NOMO-1 (cell line): ENCODE measurements at regions not wholly inside any gene's neighbourhood (a gene's known extent, or its start where the extent isn't known, plus 50 kb on each side); places are given as distances from the start of the nearest gene placed in this dataset.

ENCODE experiments used
- DNase-seq, 2 experiments: peaks; one replicate each; lab custom pipeline; 2025; ENCODE audit not compliant: unreplicated experiment in 2 of 2; lab: John Stamatoyannopoulos, UW

DNA sequence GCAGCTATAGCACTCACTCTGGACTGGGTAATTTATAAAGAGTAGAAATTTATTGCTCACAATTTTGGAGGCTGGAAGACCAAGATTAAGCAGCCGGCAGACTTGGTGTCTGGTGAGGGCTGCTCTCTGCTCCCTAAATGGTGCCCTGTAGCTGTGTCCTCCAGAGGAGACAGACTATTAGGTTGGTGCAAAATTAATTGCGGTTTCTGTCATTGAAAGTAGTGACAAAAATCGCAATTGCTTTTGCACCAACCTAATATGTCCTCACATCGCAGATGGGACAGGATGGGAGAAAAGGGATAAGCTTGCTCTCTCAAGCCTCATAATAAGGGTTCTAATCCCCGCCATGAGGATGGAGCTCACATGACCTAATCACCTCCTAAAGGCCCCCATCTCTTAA is 258.1 kb upstream of the VCX3A start:
- DNase-seq = no peak

GRCh38 chrX:6783912-6784311 is 249.0 kb upstream of the VCX3A start:
- no peak for DNase-seq

- no peak for DNase-seq
These were observed 247.9 kb upstream of the VCX3A start for GRCh38 chrX:6782831-6783230.

GRCh38 chrX:6778544-6779503 is 243.9 kb upstream of the VCX3A start:
- DNase-seq = no peak

DNA sequence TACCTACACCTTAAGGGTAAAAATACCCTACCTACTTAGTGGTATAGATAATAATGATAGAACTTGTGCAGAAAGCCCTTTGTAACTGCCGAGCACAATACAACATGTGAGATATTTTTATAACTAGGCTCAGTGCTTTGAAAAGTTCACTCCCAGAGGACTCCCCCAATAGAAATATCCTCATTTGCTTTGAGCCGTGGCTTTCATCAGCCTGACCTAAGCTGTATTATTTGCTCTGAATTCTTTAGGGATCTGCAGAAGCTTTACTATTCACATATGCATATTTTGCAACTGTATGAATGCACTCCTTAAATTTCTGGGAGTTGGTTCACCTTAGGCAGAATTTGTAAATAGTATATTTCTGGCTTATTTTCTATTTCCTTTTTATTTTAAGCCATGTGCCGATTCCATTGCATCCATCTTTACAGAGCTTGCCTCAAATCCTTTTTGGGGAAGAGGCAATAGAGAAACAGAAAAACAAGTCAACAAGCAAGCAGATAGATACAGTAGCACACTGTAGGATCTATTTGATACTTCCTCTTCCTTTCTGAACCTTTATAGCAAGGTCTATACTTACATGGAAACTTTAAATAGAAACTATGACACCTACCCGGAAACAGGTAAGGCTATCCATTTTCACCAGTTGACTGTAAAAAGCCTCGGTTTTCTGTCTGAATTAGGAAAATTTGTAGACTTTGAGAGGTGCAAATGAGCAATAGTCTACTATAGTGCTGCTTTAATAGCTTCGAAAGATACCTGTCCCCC is 242.5 kb upstream of the VCX3A start:
- no peak for DNase-seq

GRCh38 chrX:6770936-6771335 is 236.0 kb upstream of the VCX3A start:
- DNase-seq = no peak

DNA sequence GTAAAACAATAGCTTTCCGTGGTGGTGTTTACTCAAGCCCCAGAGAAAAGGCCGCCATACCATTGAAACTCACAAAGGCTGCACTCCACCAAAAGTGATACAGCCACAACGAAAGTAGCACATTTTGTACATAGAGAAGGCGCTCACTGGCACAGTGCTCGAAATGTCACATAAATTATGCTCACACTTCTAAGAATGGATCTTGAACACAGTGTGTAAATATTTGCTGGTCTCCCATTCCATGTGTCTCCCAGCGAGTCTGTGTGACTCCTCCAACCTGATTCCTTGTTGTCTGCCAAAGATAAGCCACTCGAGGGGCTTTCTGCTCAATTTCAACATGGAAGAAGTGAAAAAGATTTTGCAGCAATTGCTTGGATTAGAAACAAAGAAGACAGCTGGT is 234.0 kb upstream of the VCX3A start:
- DNase-seq = no peak

GRCh38 chrX:6761251-6761650 is 226.3 kb upstream of the VCX3A start:
- no peak for DNase-seq

GRCh38 chrX:6759655-6760375 is 224.9 kb upstream of the VCX3A start:
- DNase-seq = no peak

DNA sequence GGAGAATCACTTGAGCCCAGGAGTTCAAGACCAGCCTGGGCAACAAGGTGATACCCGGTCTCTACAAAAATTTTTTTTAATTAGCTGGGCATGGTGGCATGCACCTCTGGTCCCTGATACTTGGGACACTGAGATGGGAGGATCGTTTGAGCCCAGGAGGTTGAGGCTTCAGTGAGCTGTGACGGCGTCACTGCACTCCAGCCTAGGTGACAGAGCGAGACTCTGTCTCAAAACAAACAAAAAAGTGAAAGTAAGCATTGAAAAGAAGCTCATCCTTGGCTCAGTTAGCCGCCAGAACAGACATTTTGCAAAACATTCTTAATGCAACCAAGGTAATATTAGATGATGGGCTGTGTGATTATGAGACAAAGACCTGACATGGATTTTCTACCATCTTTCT is 223.3 kb upstream of the VCX3A start:
- DNase-seq = no peak

- no peak for DNase-seq
These were observed 222.7 kb upstream of the VCX3A start for GRCh38 chrX:6757631-6758030.

GRCh38 chrX:6748595-6748994 is 213.7 kb upstream of the VCX3A start:
- no peak for DNase-seq

DNA sequence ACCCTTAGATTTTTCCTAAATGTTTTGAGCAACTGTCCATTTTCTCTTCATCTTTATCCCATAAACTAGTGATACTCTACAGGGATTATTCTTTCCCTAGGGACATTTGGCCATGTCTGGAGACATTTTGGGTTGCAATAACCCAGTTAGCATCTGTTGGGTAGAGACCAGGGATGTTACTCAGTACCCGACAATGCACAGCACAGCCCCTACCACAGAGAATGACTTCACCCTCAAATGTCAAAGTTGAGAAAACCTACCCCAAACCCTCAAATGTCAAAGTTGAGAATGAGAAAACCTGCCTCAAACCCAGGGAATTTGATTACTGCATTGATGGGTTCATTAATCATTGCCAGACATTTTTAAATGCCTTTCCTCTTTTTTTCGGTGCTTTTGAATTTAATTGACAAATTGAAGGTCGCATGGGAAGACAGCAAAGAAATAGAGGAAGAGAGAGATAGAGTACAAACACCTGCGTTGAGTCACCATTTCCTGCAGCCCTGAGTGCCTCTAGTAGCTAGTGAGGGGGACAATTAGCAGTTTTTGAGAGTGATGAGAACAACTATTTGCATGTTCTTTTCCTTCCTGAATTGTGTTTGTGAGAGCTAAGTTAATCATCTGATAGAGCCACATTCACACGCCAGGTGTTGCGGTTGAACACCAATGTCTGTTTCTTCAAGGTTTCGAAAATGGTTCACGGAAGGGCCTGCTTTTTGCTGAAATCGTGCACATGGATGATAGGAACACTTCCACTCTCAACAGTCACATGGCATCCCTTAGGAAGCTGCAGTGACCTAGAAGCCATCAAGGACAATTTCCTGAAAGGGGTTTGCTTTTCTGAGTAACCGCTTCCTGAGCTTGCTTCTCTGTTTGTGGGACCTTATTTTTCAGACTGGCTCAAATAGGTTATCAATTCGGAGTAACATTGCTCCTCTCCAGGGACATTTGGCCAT is 203.9 kb upstream of the VCX3A start:
- no peak for DNase-seq

- no peak for DNase-seq
These were observed 200.1 kb upstream of the VCX3A start for GRCh38 chrX:6734844-6735634.

- no peak for DNase-seq
These were observed 197.2 kb upstream of the VCX3A start for GRCh38 chrX:6732101-6732500.

- DNase-seq = no peak
These were observed 194.7 kb upstream of the VCX3A start for GRCh38 chrX:6729626-6730025.

DNA sequence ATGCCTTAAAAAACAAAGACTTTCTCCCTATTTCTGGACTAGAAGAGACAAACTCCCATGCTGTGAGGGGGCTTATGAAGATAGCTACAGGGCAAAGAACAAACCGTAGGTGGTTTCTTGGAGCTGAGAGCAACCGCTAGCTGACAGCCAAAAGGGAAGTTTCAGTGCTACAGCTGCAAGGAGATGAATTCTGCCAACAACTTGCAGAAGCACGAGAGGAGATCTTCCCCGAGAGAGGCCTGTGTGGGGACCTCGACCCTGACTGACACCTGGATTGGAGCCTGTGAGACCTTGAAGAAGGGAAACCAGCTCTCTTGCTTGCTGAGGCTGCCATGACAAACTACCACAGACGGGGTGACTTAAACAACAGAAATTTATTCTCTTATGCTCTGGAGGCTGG is 183.8 kb upstream of the VCX3A start:
- DNase-seq = no peak

- no peak for DNase-seq
These were observed 173.9 kb upstream of the VCX3A start for GRCh38 chrX:6708676-6709380.

- DNase-seq = no peak
These were observed 173.1 kb upstream of the VCX3A start for GRCh38 chrX:6708041-6708440.
